HPDE6-E6E7 (cell line): ENCODE measurements at regions not wholly inside any gene's neighbourhood (a gene's known extent, or its start where the extent isn't known, plus 50 kb on each side); places are given as distances from the start of the nearest gene placed in this dataset.

ENCODE experiments used
- DNase-seq: peaks from one replicate; pipeline ENCODE4 v3.0.0; 2011; ENCODE audit warnings: missing footprints; ENCODE audit errors: extremely low spot score

GRCh38 chr2:129702416-129703176 lies 276.9 kb upstream of the RAB6C start:
- DNase-seq, result no peak

- DNase-seq, result no peak
Observed at GRCh38 chr2:129705085-129705484, 274.4 kb upstream of the RAB6C start.

- no peak for DNase-seq
Observed at GRCh38 chr2:129707800-129708199, 271.7 kb upstream of the RAB6C start.

GRCh38 chr2:129708221-129708967 lies 271.1 kb upstream of the RAB6C start:
- no peak for DNase-seq

- no peak for DNase-seq
Observed at GRCh38 chr2:129709001-129709955, 270.2 kb upstream of the RAB6C start.

GRCh38 chr2:129709956-129710598 lies 269.4 kb upstream of the RAB6C start:
- no peak for DNase-seq

GRCh38 chr2:129710670-129711495 lies 268.6 kb upstream of the RAB6C start:
- no peak for DNase-seq

GRCh38 chr2:129711816-129712675 lies 267.4 kb upstream of the RAB6C start:
- DNase-seq, result no peak

GRCh38 chr2:129712676-129712985 lies 266.8 kb upstream of the RAB6C start:
- DNase-seq, result no peak

GRCh38 chr2:129713337-129713736 lies 266.1 kb upstream of the RAB6C start:
- no peak for DNase-seq

GRCh38 chr2:129716781-129717559 lies 262.5 kb upstream of the RAB6C start:
- DNase-seq, result no peak

- DNase-seq, result no peak
Observed at GRCh38 chr2:129717560-129718130, 261.8 kb upstream of the RAB6C start.

GRCh38 chr2:129719335-129719734 lies 260.1 kb upstream of the RAB6C start:
- no peak for DNase-seq

- DNase-seq, result no peak
Observed at GRCh38 chr2:129720360-129720759, 259.1 kb upstream of the RAB6C start.

- no peak for DNase-seq
Observed at GRCh38 chr2:129720761-129721160, 258.7 kb upstream of the RAB6C start.

- no peak for DNase-seq
Observed at GRCh38 chr2:129721236-129721635, 258.2 kb upstream of the RAB6C start.

- no peak for DNase-seq
Observed at GRCh38 chr2:129721846-129722245, 257.6 kb upstream of the RAB6C start.

- DNase-seq, result no peak
Observed at GRCh38 chr2:129722306-129723019, 257.0 kb upstream of the RAB6C start.
